H1 (cell line): ENCODE measurements at regions not wholly inside any gene's neighbourhood (a gene's known extent, or its start where the extent isn't known, plus 50 kb on each side); places are given as distances from the start of the nearest gene placed in this dataset.

Experiments
- CTCF ChIA-PET: fragments of 300-600 bp; sonication (Branson Sonifier 250); formaldehyde crosslinking; loops from one replicate; lab custom pipeline; 2021; ENCODE audit not compliant: partially characterized antibody; lab: Charles Lee
- POLR2A ChIA-PET: fragments of 300-600 bp; sonication (Branson Sonifier 250); formaldehyde crosslinking; loops from one replicate; lab custom pipeline; 2021; ENCODE audit warnings: inconsistent platforms; ENCODE audit not compliant: partially characterized antibody; lab: Charles Lee
- DNase-seq, 2 experiments: peaks; one replicate each; pipeline versions ENCODE4 v3.0.0 to v3.0.0-alpha.2; 2010 to 2022; ENCODE audit warnings: low spot score in 2 of 2, low read depth in 1 of 2, mixed read lengths in 1 of 2
- FAIRE-seq: peaks from 2 replicates; lab custom pipeline; 2011; peaks lifted over from hg19 to GRCh38; lab: Jason Lieb, UNC
- H2AFZ ChIP-seq: 2 replicates; pipeline ENCODE4 v1.8.1; 2012; ENCODE audit warnings: low read length, inconsistent platforms
- H2AK5ac ChIP-seq: 2 replicates; pipeline ENCODE4 v1.6.1; 2013; ENCODE audit warnings: low read depth, low read length
- H2BK120ac ChIP-seq: replicated peaks from 2 replicates; pipeline ENCODE3; 2013; ENCODE audit warnings: low read depth, low read length, inconsistent platforms
- H2BK12ac ChIP-seq: 2 replicates; pipeline ENCODE4 v1.6.1; 2013; ENCODE audit warnings: low read depth, low read length
- H2BK15ac ChIP-seq: 2 replicates; pipeline ENCODE4 v1.6.1; 2013; ENCODE audit warnings: low read length
- H2BK20ac ChIP-seq: 2 replicates; pipeline ENCODE4 v1.6.1; 2013; ENCODE audit warnings: low read length
- H2BK5ac ChIP-seq: 2 replicates; pipeline ENCODE4 v1.6.1; 2013; ENCODE audit warnings: low read depth, low read length
- H3K14ac ChIP-seq: 2 replicates; pipeline ENCODE4 v1.6.1; 2013; ENCODE audit warnings: inconsistent platforms; ENCODE audit not compliant: insufficient read length
- H3K18ac ChIP-seq: 2 replicates; pipeline ENCODE4 v1.6.1; 2013; ENCODE audit warnings: low read length; ENCODE audit errors: extremely low read depth
- H3K23ac ChIP-seq: 2 replicates; pipeline ENCODE4 v1.6.1; 2013; ENCODE audit warnings: inconsistent platforms; ENCODE audit not compliant: insufficient read length
- H3K23me2 ChIP-seq: 2 replicates; pipeline ENCODE4 v1.6.1; 2013; ENCODE audit warnings: low read depth, low read length
- H3K27ac ChIP-seq: 2 replicates; pipeline ENCODE4 v1.6.1; 2011; ENCODE audit warnings: low read depth, low read length, inconsistent platforms
- H3K27me3 ChIP-seq, 4 experiments: replicated peaks in 1 of 4; 1 replicate in 1 of 4; 2 replicates in 3 of 4; pipeline versions ENCODE4 v1.6.1 to v1.8.1; 2011 to 2013; ENCODE audit warnings: low read length in 3 of 4, mild to moderate bottlenecking in 3 of 4, inconsistent platforms in 2 of 4, mixed read lengths in 2 of 4, moderate library complexity in 1 of 4; ENCODE audit not compliant: control insufficient read depth in 3 of 4, insufficient read depth in 3 of 4; ENCODE audit errors: extremely low read depth in 1 of 4
- H3K36me3 ChIP-seq, 4 experiments: 2 replicates each; pipeline versions ENCODE4 v1.6.1 to v1.8.1; 2011 to 2013; ENCODE audit warnings: mild to moderate bottlenecking in 4 of 4, low read length in 3 of 4, moderate library complexity in 2 of 4, control low read depth in 1 of 4, inconsistent platforms in 1 of 4; ENCODE audit not compliant: insufficient read depth in 4 of 4, control insufficient read depth in 2 of 4
- H3K4ac ChIP-seq: replicated peaks from 2 replicates; pipeline ENCODE3; 2013; ENCODE audit warnings: low read length, low read depth, mixed read lengths, inconsistent platforms; ENCODE audit not compliant: insufficient read length
- H3K4me1 ChIP-seq, 4 experiments: replicated peaks in 1 of 4; 1 replicate in 1 of 4; 2 replicates in 3 of 4; pipeline versions ENCODE4 v1.6.1 to v1.8.1; 2011 to 2013; ENCODE audit warnings: low read length in 3 of 4, inconsistent platforms in 2 of 4, mixed read lengths in 1 of 4; ENCODE audit not compliant: insufficient read depth in 4 of 4, control insufficient read depth in 3 of 4
- H3K4me2 ChIP-seq, 2 experiments: 2 replicates each; pipeline versions ENCODE4 v1.6.1 to v1.8.1; 2011 to 2013; ENCODE audit warnings: low read depth in 2 of 2, low read length in 2 of 2, control low read depth in 1 of 2, inconsistent platforms in 1 of 2, mild to moderate bottlenecking in 1 of 2; ENCODE audit not compliant: insufficient read depth in 1 of 2
- H3K4me3 ChIP-seq, 4 experiments: fragments of 200-600, 300-600 bp in 1 of 4; sonication (generic), shearing (Covaris generic), sonication (Bioruptor Twin) in 1 of 4; 2 replicates each; pipeline versions ENCODE4 v1.5.1 to v1.8.1; 2011 to 2016; ENCODE audit warnings: low read length in 4 of 4, low read depth in 3 of 4, control low read depth in 2 of 4, inconsistent platforms in 2 of 4, mild to moderate bottlenecking in 2 of 4, mixed read lengths in 1 of 4, moderate library complexity in 1 of 4; ENCODE audit not compliant: insufficient read depth in 2 of 4; ENCODE audit errors: extremely low read depth in 1 of 4
- H3K56ac ChIP-seq: replicated peaks from 2 replicates; pipeline ENCODE3; 2013; ENCODE audit warnings: low read depth, mild to moderate bottlenecking, mixed read lengths, low read length, inconsistent platforms; ENCODE audit not compliant: insufficient read length
- H3K79me1 ChIP-seq: 2 replicates; pipeline ENCODE4 v1.6.1; 2013; ENCODE audit warnings: low read depth, low read length, control low read depth
- H3K79me2 ChIP-seq, 2 experiments: 2 replicates each; pipeline versions ENCODE4 v1.6.1 to v1.8.1; 2012 to 2013; ENCODE audit warnings: low read length in 2 of 2, mild to moderate bottlenecking in 2 of 2, inconsistent platforms in 1 of 2; ENCODE audit not compliant: insufficient read depth in 2 of 2, control insufficient read depth in 1 of 2
- H3K9ac ChIP-seq, 4 experiments: replicated peaks in 1 of 4; 1 replicate in 1 of 4; 2 replicates in 3 of 4; pipeline versions ENCODE4 v1.6.1 to v1.8.1; 2011 to 2013; ENCODE audit warnings: low read depth in 3 of 4, low read length in 3 of 4, control low read depth in 2 of 4, mild to moderate bottlenecking in 2 of 4, moderate library complexity in 2 of 4, inconsistent platforms in 1 of 4; ENCODE audit errors: extremely low read depth in 1 of 4
- H3K9me3 ChIP-seq, 2 experiments: 2 replicates each; pipeline versions ENCODE4 v1.6.1 to v1.8.1; 2012 to 2013; ENCODE audit warnings: mild to moderate bottlenecking in 2 of 2, moderate library complexity in 2 of 2, control low read depth in 1 of 2, inconsistent platforms in 1 of 2, low read depth in 1 of 2, low read length in 1 of 2, mixed read lengths in 1 of 2; ENCODE audit not compliant: insufficient read depth in 2 of 2
- H4K20me1 ChIP-seq, 2 experiments: replicated peaks in 1 of 2; 2 replicates each; pipeline versions ENCODE3 to v1.8.1; 2011 to 2013; ENCODE audit warnings: inconsistent platforms in 2 of 2, low read length in 2 of 2, mild to moderate bottlenecking in 1 of 2; ENCODE audit not compliant: insufficient read depth in 2 of 2, control insufficient read depth in 1 of 2
- H4K5ac ChIP-seq: 2 replicates; pipeline ENCODE4 v1.6.1; 2013; ENCODE audit warnings: low read length, low read depth, mixed read lengths, inconsistent platforms; ENCODE audit not compliant: insufficient read length
- H4K8ac ChIP-seq: 2 replicates; pipeline ENCODE4 v1.8.0; 2013; ENCODE audit warnings: mild to moderate bottlenecking, moderate library complexity, low read length, inconsistent platforms; ENCODE audit not compliant: insufficient read depth; ENCODE audit errors: extremely low read depth
- H4K91ac ChIP-seq: replicated peaks from 2 replicates; pipeline ENCODE3; 2013; ENCODE audit warnings: low read length, mixed read lengths, inconsistent platforms; ENCODE audit not compliant: insufficient read length
- BCL11A ChIP-seq, 2 experiments: IDR thresholded peaks; one replicate each; pipeline ENCODE4 v1.6.1; 2011; ENCODE audit warnings: low read depth in 2 of 2, low read length in 2 of 2, mild to moderate bottlenecking in 2 of 2
- JUN ChIP-seq: IDR thresholded peaks from 2 replicates; pipeline ENCODE4 v1.6.1; 2011; ENCODE audit warnings: low read depth, mild to moderate bottlenecking, improper control_type of control experiment, low read length
- NRF1 ChIP-seq: IDR thresholded peaks from 2 replicates; pipeline ENCODE4 v1.6.1; 2011; ENCODE audit warnings: mild to moderate bottlenecking, low read depth, low read length, improper control_type of control experiment
- PHF8 ChIP-seq: fragments of 200-600 bp; sonication (generic); conservative IDR thresholded peaks from 2 replicates; pipeline ENCODE4 v1.7.1; 2012; ENCODE audit warnings: low read depth, mild to moderate bottlenecking, inconsistent platforms, low read length, moderate library complexity
- RAD21 ChIP-seq, 2 experiments: IDR thresholded peaks in 1 of 2; conservative IDR thresholded peaks in 1 of 2; 2 replicates each; pipeline ENCODE4 v1.6.1; 2011; ENCODE audit warnings: low read depth in 2 of 2, low read length in 2 of 2, improper control_type of control experiment in 1 of 2, inconsistent platforms in 1 of 2, mild to moderate bottlenecking in 1 of 2, moderate library complexity in 1 of 2
- RFX5 ChIP-seq: IDR thresholded peaks from 2 replicates; pipeline ENCODE4 v1.6.1; 2011; ENCODE audit warnings: low read depth, low read length, improper control_type of control experiment, borderline replicate concordance
- RXRA ChIP-seq: IDR thresholded peaks from 2 replicates; pipeline ENCODE4 v1.6.1; 2011; ENCODE audit warnings: low read depth, mild to moderate bottlenecking, low read length, moderate library complexity; ENCODE audit not compliant: insufficient read depth
- SIX5 ChIP-seq: IDR thresholded peaks from 2 replicates; pipeline ENCODE4 v1.6.1; 2011; ENCODE audit warnings: mild to moderate bottlenecking, low read depth, low read length
- WGBS, 2 experiments: shearing (Covaris generic) in 1 of 2; methylation state at CpG; one replicate each; pipeline versions ENCODE4 v1.1.6 to v1.1.7; 2013 to 2015; ENCODE audit warnings: low lambda C conversion rate in 2 of 2, mixed read lengths in 2 of 2, inconsistent platforms in 1 of 2, low coverage in 1 of 2, missing lambda C conversion rate in 1 of 2; ENCODE audit not compliant: insufficient replicate concordance in 2 of 2, insufficient coverage in 1 of 2, insufficient read length in 1 of 2; ENCODE audit errors: extremely low coverage in 1 of 2, missing lambda C conversion rate in 1 of 2; 5-methylcytosine and 5-hydroxymethylcytosine counted together
- TF ChIP-seq, protein P1 (sequence below): IDR thresholded peaks from 2 replicates; pipeline ENCODE4 v1.6.1; 2012; ENCODE audit warnings: inconsistent platforms

GRCh38 chr7:25940086-25940906 is 211.7 kb upstream of the NFE2L3 start:
- no peak overlapping the region for H3K9ac ChIP-seq
- no peaks in the 10 kb centered on the region for H3K9me3 ChIP-seq
- no peak overlapping the region for H3K56ac ChIP-seq
- H2BK5ac ChIP-seq, result no peak overlapping the region
- peak overlapping the region; percentile 70 for H2AFZ ChIP-seq
- no peak overlapping the region for H4K8ac ChIP-seq
- WGBS, 2 experiments, result 72% methylated on average over 8 of the region's 8 CpGs; no CpG with 5 or more reads in 1 of the 2 experiments
- H2AK5ac ChIP-seq, result no peak overlapping the region
- no peaks in the 10 kb centered on the region for H3K23me2 ChIP-seq
- H3K4me2 ChIP-seq, result no peak overlapping the region
- no peak overlapping the region for H2BK12ac ChIP-seq
- H3K4me3 ChIP-seq, result no peak overlapping the region
- H3K27ac ChIP-seq, result no peak overlapping the region
- H3K36me3 ChIP-seq, result no peaks in the 10 kb centered on the region
- H4K5ac ChIP-seq, result no peak overlapping the region
- CTCF ChIA-PET, result interaction anchor here (0.6 to 2.2 kb wide), 5 partner anchors 10 to 742 kb away, joined by 3 to 9 read pairs (median 3); no protein-coding TSS in a partner anchor
- no peaks in the 10 kb centered on the region for H3K27me3 ChIP-seq
- H3K79me1 ChIP-seq, result no peaks in the 10 kb centered on the region
- H3K18ac ChIP-seq, result no peak overlapping the region
- no peak overlapping the region for H2BK15ac ChIP-seq
- no peaks in the 10 kb centered on the region for H4K20me1 ChIP-seq
- H3K14ac ChIP-seq, result no peak overlapping the region
- DNase-seq (no peak), FAIRE-seq (no peak)
- no peaks in the 10 kb centered on the region for H3K79me2 ChIP-seq
- POLR2A ChIA-PET, result interaction anchor here (0.6 to 1.6 kb wide), 4 partner anchors 10 to 1199 kb away, joined by 3 to 7 read pairs (median 4); no protein-coding TSS in a partner anchor
- H2BK20ac ChIP-seq, result no peak overlapping the region
- no peak overlapping the region for H3K4ac ChIP-seq
- no peak overlapping the region for H4K91ac ChIP-seq
- H3K4me1 ChIP-seq, result peaks cover 0 to 5% (median 0%) of the 10 kb centered on the region in 4 experiments; a peak in 2 of 7 replicates
- TF ChIP-seq JUN (no peak), RAD21 (IDR thresholded peaks at IDR 0.05 in 1 of 2, conservative IDR thresholded peaks at IDR 0.05 in 1 of 2; ENCODE audit: low read depth in 2 of 2, low read length in 2 of 2) (no peak), RFX5 (no peak), SIX5 (no peak), PHF8 (no peak), RXRA (no peak), BCL11A (IDR thresholded peaks at IDR 0.05; ENCODE audit: low read depth in 2 of 2, low read length in 2 of 2) (no peak), NRF1 (no peak)
- TF ChIP-seq, protein P1, sequence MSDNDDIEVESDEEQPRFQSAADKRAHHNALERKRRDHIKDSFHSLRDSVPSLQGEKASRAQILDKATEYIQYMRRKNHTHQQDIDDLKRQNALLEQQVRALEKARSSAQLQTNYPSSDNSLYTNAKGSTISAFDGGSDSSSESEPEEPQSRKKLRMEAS, result no peak
- TF ChIP-seq, all 59 proteins: peak for 0
- Histone ChIP-seq H2BK120ac (no peak overlapping the region), H3K23ac (no peak overlapping the region)
